Neural cell (in vitro differentiated cells): ENCODE measurements at regions not wholly inside any gene's neighbourhood (a gene's known extent, or its start where the extent isn't known, plus 50 kb on each side); places are given as distances from the start of the nearest gene placed in this dataset.

Source experiments
- H2AFZ ChIP-seq: fragments of 200-600, 300-800 bp; sonication (generic), shearing (Covaris generic); 2 replicates; pipeline ENCODE4 v1.6.0; 2014; ENCODE audit warnings: low read depth, mild to moderate bottlenecking, antibody characterized with exemption, low read length, moderate library complexity
- H3F3A ChIP-seq: fragments of 200-600 bp; shearing (Covaris generic); 2 replicates; pipeline ENCODE4 v1.6.1; 2016; ENCODE audit warnings: mild to moderate bottlenecking, moderate library complexity, mixed read lengths, antibody characterized with exemption, low read length; ENCODE audit not compliant: insufficient read depth, poor library complexity, severe bottlenecking
- H3K27ac ChIP-seq: fragments of 200-600, 300-800 bp; sonication (generic), shearing (Covaris generic); 2 replicates; pipeline ENCODE4 v1.5.1; 2014; ENCODE audit warnings: mild to moderate bottlenecking, low read length, moderate library complexity
- H3K27me3 ChIP-seq: fragments of 300-800, 200-600 bp; sonication (generic), shearing (Covaris generic); 2 replicates; pipeline ENCODE4 v1.6.0; 2014; ENCODE audit warnings: mild to moderate bottlenecking, low read depth, low read length, moderate library complexity; ENCODE audit not compliant: insufficient read depth
- H3K36me3 ChIP-seq: fragments of 300-800, 200-600 bp; sonication (generic), shearing (Covaris generic); 2 replicates; pipeline ENCODE4 v1.5.1; 2014; ENCODE audit warnings: mild to moderate bottlenecking, antibody characterized with exemption, low read length, moderate library complexity; ENCODE audit not compliant: insufficient read depth
- H3K4me2 ChIP-seq: fragments of 300-800, 200-600 bp; sonication (generic), shearing (Covaris generic); 2 replicates; pipeline ENCODE4 v1.6.0; 2014; ENCODE audit warnings: mild to moderate bottlenecking, low read length
- H3K4me3 ChIP-seq: fragments of 300-800, 200-600 bp; sonication (generic), shearing (Covaris generic); 2 replicates; pipeline ENCODE4 v1.5.1; 2014; ENCODE audit warnings: mild to moderate bottlenecking, low read length, moderate library complexity
- H3K79me2 ChIP-seq: fragments of 200-600 bp; shearing (Covaris generic); replicated peaks from 2 replicates; pipeline ENCODE4 v1.6.0; 2014; ENCODE audit warnings: mild to moderate bottlenecking, low read length, moderate library complexity; ENCODE audit not compliant: insufficient read depth
- H3K9ac ChIP-seq: fragments of 300-800, 200-600 bp; sonication (generic), shearing (Covaris generic); 2 replicates; pipeline ENCODE4 v1.6.1; 2016; ENCODE audit warnings: mild to moderate bottlenecking, low read length, mixed read lengths
- H3K9me2 ChIP-seq: fragments of 200-600 bp; shearing (Covaris generic); 2 replicates; pipeline ENCODE4 v1.6.1; 2016; ENCODE audit warnings: mild to moderate bottlenecking, low read length, mixed read lengths; ENCODE audit not compliant: insufficient read depth
- H3K9me3 ChIP-seq: fragments of 200-600, 300-800 bp; sonication (generic), shearing (Covaris generic); 2 replicates; pipeline ENCODE4 v1.6.1; 2016; ENCODE audit warnings: mild to moderate bottlenecking, mixed run types, low read length, moderate library complexity, mixed read lengths
- H4K20me1 ChIP-seq: fragments of 200-600 bp; shearing (Covaris generic); 2 replicates; pipeline ENCODE4 v1.6.1; 2016; ENCODE audit warnings: mild to moderate bottlenecking, mixed run types; ENCODE audit not compliant: insufficient read depth
- EP300 ChIP-seq: fragments of 450-650 bp; conservative IDR thresholded peaks from 2 replicates; pipeline ENCODE4 v1.6.1; 2014; ENCODE audit warnings: antibody characterized with exemption, mild to moderate bottlenecking, moderate library complexity; ENCODE audit not compliant: poor library complexity, severe bottlenecking
- EZH2 ChIP-seq: fragments of 200-600, 300-800 bp; shearing (Covaris generic), sonication (generic); IDR thresholded peaks from 2 replicates; pipeline ENCODE4 v1.6.1; 2014; ENCODE audit warnings: antibody characterized with exemption, low read length, borderline replicate concordance, mild to moderate bottlenecking; ENCODE audit not compliant: insufficient read depth, poor library complexity, severe bottlenecking
- MXI1 ChIP-seq: fragments of 450-650 bp; conservative IDR thresholded peaks from 2 replicates; pipeline ENCODE4 v1.6.1; 2014; ENCODE audit warnings: antibody characterized with exemption, mild to moderate bottlenecking; ENCODE audit not compliant: poor library complexity, severe bottlenecking
- POLR2AphosphoS5 ChIP-seq: IDR thresholded peaks from 2 replicates; pipeline ENCODE4 v1.6.1; 2012
- RAD21 ChIP-seq: fragments of 450-650 bp; conservative IDR thresholded peaks from 2 replicates; pipeline ENCODE4 v1.6.1; 2014; ENCODE audit warnings: antibody characterized with exemption, mild to moderate bottlenecking, moderate library complexity
- SMC3 ChIP-seq: fragments of 450-650 bp; conservative IDR thresholded peaks from 2 replicates; pipeline ENCODE4 v1.6.1; 2014; ENCODE audit warnings: antibody characterized with exemption, mild to moderate bottlenecking, moderate library complexity; ENCODE audit not compliant: poor library complexity
- TAF1 ChIP-seq: IDR thresholded peaks from 2 replicates; pipeline ENCODE4 v1.6.1; 2012; ENCODE audit warnings: low read depth
- TF ChIP-seq, protein P1 (sequence below): IDR thresholded peaks from 2 replicates; pipeline ENCODE4 v1.6.1; 2012; ENCODE audit warnings: borderline replicate concordance
- TF ChIP-seq, protein P2 (sequence below): fragments of 450-650 bp; IDR thresholded peaks from 2 replicates; pipeline ENCODE4 v1.5.1; 2014; ENCODE audit warnings: antibody characterized with exemption, mild to moderate bottlenecking, moderate library complexity; ENCODE audit not compliant: poor library complexity, severe bottlenecking

DNA sequence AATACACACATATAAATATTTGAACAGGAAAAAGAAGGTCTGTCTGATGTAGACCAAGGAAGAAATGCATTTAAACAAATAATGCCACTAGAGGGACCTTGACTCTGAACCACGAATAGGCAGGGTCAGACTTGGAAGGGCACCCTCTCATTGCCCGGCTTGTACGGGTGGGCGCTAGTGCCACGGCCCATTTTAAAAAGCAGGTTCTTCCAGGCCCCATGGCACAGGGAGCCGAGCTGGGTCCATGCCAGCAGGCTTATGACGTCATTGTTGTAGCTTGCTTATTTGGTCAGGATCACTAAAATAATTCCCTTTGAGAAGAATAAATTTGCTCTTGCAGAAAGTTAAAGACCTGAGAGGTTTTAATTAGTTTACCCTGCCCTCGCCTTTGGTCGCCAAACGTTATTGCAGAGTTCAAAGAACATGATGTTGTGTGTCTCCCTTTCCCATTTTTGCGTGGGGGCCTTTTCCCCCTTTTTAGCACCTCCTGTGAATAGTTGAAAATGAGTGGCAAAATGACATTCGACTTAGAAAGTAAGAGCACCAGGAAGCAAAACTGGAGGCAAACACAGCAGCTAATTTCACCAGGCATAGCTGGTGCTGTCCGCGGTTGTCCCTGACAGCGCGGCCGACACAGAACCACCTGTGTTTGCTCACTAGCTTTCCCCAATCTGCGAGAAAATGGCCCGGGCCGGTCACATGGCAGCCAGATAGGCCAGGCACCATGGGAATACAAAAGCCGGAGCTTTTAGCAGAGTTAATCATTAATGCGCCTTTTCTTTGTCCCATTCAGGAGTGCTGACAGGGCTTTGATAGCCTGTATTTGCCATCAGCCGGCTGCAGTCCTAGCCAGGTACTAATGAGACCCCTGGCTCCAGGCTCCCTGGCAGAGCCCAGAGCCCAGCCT lies 93.8 kb downstream of the FOXA2 start:
- no peak for TF ChIP-seq EP300
- TF ChIP-seq RAD21 = no peak
- TF ChIP-seq MXI1 = no peak
- TF ChIP-seq, protein P1, sequence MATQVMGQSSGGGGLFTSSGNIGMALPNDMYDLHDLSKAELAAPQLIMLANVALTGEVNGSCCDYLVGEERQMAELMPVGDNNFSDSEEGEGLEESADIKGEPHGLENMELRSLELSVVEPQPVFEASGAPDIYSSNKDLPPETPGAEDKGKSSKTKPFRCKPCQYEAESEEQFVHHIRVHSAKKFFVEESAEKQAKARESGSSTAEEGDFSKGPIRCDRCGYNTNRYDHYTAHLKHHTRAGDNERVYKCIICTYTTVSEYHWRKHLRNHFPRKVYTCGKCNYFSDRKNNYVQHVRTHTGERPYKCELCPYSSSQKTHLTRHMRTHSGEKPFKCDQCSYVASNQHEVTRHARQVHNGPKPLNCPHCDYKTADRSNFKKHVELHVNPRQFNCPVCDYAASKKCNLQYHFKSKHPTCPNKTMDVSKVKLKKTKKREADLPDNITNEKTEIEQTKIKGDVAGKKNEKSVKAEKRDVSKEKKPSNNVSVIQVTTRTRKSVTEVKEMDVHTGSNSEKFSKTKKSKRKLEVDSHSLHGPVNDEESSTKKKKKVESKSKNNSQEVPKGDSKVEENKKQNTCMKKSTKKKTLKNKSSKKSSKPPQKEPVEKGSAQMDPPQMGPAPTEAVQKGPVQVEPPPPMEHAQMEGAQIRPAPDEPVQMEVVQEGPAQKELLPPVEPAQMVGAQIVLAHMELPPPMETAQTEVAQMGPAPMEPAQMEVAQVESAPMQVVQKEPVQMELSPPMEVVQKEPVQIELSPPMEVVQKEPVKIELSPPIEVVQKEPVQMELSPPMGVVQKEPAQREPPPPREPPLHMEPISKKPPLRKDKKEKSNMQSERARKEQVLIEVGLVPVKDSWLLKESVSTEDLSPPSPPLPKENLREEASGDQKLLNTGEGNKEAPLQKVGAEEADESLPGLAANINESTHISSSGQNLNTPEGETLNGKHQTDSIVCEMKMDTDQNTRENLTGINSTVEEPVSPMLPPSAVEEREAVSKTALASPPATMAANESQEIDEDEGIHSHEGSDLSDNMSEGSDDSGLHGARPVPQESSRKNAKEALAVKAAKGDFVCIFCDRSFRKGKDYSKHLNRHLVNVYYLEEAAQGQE = no peak
- TF ChIP-seq TAF1 = no peak
- TF ChIP-seq POLR2AphosphoS5 = no peak
- TF ChIP-seq, protein P2, sequence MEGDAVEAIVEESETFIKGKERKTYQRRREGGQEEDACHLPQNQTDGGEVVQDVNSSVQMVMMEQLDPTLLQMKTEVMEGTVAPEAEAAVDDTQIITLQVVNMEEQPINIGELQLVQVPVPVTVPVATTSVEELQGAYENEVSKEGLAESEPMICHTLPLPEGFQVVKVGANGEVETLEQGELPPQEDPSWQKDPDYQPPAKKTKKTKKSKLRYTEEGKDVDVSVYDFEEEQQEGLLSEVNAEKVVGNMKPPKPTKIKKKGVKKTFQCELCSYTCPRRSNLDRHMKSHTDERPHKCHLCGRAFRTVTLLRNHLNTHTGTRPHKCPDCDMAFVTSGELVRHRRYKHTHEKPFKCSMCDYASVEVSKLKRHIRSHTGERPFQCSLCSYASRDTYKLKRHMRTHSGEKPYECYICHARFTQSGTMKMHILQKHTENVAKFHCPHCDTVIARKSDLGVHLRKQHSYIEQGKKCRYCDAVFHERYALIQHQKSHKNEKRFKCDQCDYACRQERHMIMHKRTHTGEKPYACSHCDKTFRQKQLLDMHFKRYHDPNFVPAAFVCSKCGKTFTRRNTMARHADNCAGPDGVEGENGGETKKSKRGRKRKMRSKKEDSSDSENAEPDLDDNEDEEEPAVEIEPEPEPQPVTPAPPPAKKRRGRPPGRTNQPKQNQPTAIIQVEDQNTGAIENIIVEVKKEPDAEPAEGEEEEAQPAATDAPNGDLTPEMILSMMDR = no peak
- no peak for TF ChIP-seq EZH2
- TF ChIP-seq SMC3 = no peak
- H3K4me3 ChIP-seq = peak overlapping the region; percentile 17
- H4K20me1 ChIP-seq = no peaks in the 10 kb centered on the region
- peak overlapping the region; percentile 23 for H3K4me2 ChIP-seq
- no peaks in the 10 kb centered on the region for H3K9me3 ChIP-seq
- no peaks in the 10 kb centered on the region for H3K9me2 ChIP-seq
- H3K27me3 ChIP-seq = no peaks in the 10 kb centered on the region
- no peak overlapping the region for H3K27ac ChIP-seq
- H3F3A ChIP-seq = no peaks in the 10 kb centered on the region
- no peak overlapping the region for H2AFZ ChIP-seq
- no peaks in the 10 kb centered on the region for H3K79me2 ChIP-seq
- no peak overlapping the region for H3K9ac ChIP-seq
- no peaks in the 10 kb centered on the region for H3K36me3 ChIP-seq

DNA sequence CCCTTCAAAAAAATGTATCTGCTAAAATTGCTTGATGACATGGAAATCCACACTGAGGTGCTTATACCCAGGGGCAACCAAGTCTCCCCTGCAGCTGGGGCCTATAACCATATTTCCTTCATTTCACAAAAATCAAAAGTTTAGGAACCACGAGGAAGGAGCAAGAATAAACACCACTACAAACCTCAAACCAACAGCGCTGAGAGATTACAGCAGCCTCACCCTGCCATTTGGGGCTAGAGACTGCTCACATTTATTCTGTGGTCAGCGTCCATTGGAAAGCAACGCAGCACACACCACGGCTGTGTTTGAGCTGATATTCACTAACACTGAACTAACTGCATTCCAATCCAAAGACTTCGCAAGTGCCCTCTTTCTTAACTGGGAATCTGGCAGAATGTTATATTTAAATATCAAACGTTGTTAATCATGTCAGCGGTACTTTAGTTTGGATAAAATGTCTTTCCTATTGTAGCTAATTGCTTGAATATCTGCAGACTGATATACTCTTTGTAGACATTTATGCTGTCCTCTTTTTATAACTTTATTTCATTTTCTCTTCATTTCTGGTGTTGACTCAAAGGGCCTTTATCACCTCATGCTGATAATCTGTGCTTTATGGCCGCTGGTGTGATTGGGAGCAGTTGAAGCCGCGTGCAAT lies 94.6 kb downstream of the FOXA2 start:
- TF ChIP-seq SMC3 (no peak), EZH2 (no peak), POLR2AphosphoS5 (no peak), TAF1 (no peak), EP300 (no peak), RAD21 (no peak), MXI1 (no peak)
- TF ChIP-seq, protein P1 = no peak
- TF ChIP-seq, protein P2 = no peak
- Histone ChIP-seq H3K79me2 (no peaks in the 10 kb centered on the region), H3K9me3 (no peaks in the 10 kb centered on the region), H2AFZ (no peak overlapping the region), H3K9me2 (no peaks in the 10 kb centered on the region), H3K9ac (no peak overlapping the region), H3K4me3 (no peak overlapping the region), H3K27ac (no peak overlapping the region), H3K4me2 (no peak overlapping the region), H3K36me3 (no peaks in the 10 kb centered on the region), H4K20me1 (no peaks in the 10 kb centered on the region), H3F3A (no peaks in the 10 kb centered on the region), H3K27me3 (no peaks in the 10 kb centered on the region)
